SH-SY5Y (cell line): ENCODE measurements at regions not wholly inside any gene's neighbourhood (a gene's known extent, or its start where the extent isn't known, plus 50 kb on each side); places are given as distances from the start of the nearest gene placed in this dataset.

Experiments used
- GATA2 ChIP-seq: IDR thresholded peaks from 2 replicates; pipeline ENCODE4 v1.6.1; 2011; ENCODE audit warnings: mild to moderate bottlenecking, low read depth, low read length
- GATA3 ChIP-seq: IDR thresholded peaks from 2 replicates; pipeline ENCODE4 v1.6.1; 2011; ENCODE audit warnings: low read depth, mild to moderate bottlenecking, low read length, moderate library complexity

GRCh38 chr1:229114850-229115365 is 156.0 kb upstream of the RAB4A start:
- TF ChIP-seq GATA3 (no peak), GATA2 (no peak)
